Activated T-helper 1 cell treated with anti-CD3 and anti-CD28 coated beads, Interleukin-2, amount 50 U/mL, for 16 hours (primary cell): ENCODE measurements at regions not wholly inside any gene's neighbourhood (a gene's known extent, or its start where the extent isn't known, plus 50 kb on each side); places are given as distances from the start of the nearest gene placed in this dataset.

Source experiments
- DNase-seq, 2 donors: peaks; one replicate each; pipeline ENCODE4 v3.0.0-alpha.2; 2020; ENCODE audit warnings: low read depth in 1 of 2, low spot score in 1 of 2

GRCh38 chr15:94105760-94106159 is 125.6 kb upstream of the MCTP2 start:
- DNase-seq: no peak

GRCh38 chr15:94100863-94101262 is 130.5 kb upstream of the MCTP2 start:
- no peak for DNase-seq

GRCh38 chr15:94099574-94099960 is 131.8 kb upstream of the MCTP2 start:
- no peak for DNase-seq

GRCh38 chr15:94098921-94099573 is 132.3 kb upstream of the MCTP2 start:
- no peak for DNase-seq

GRCh38 chr15:94097552-94097951 is 133.8 kb upstream of the MCTP2 start:
- DNase-seq: no peak

GRCh38 chr15:94094310-94094709 is 137.1 kb upstream of the MCTP2 start:
- no peak for DNase-seq

- no peak for DNase-seq
These were observed 145.0 kb upstream of the MCTP2 start for GRCh38 chr15:94086341-94086740.

- no peak for DNase-seq
These were observed 147.8 kb upstream of the MCTP2 start for GRCh38 chr15:94083467-94084052.

GRCh38 chr15:94081829-94082228 is 149.5 kb upstream of the MCTP2 start:
- DNase-seq: no peak

- no peak for DNase-seq
These were observed 150.3 kb upstream of the MCTP2 start for GRCh38 chr15:94080989-94081605.

GRCh38 chr15:94080416-94080815 is 150.9 kb upstream of the MCTP2 start:
- no peak for DNase-seq

- no peak for DNase-seq
These were observed 151.4 kb upstream of the MCTP2 start for GRCh38 chr15:94079968-94080367.

- DNase-seq: no peak
These were observed 151.9 kb upstream of the MCTP2 start for GRCh38 chr15:94079459-94079858.

- DNase-seq: no peak
These were observed 153.4 kb upstream of the MCTP2 start for GRCh38 chr15:94077938-94078337.

GRCh38 chr15:94075349-94075748 is 156.0 kb upstream of the MCTP2 start:
- no peak for DNase-seq

- DNase-seq: no peak
These were observed 160.7 kb upstream of the MCTP2 start for GRCh38 chr15:94070356-94071295.

GRCh38 chr15:94069844-94070243 is 161.5 kb upstream of the MCTP2 start:
- no peak for DNase-seq

- no peak for DNase-seq
These were observed 164.6 kb upstream of the MCTP2 start for GRCh38 chr15:94066811-94067210.

- no peak for DNase-seq
These were observed 165.3 kb upstream of the MCTP2 start for GRCh38 chr15:94066046-94066445.

GRCh38 chr15:94064676-94065313 is 166.6 kb upstream of the MCTP2 start:
- DNase-seq: no peak

GRCh38 chr15:94061041-94061440 is 170.3 kb upstream of the MCTP2 start:
- no peak for DNase-seq
